H1 (cell line): ENCODE measurements at regions not wholly inside any gene's neighbourhood (a gene's known extent, or its start where the extent isn't known, plus 50 kb on each side); places are given as distances from the start of the nearest gene placed in this dataset.

ENCODE experiments used
- EZH2 ChIP-seq: fragments of 200-600 bp; sonication (generic); IDR thresholded peaks from 2 replicates; pipeline ENCODE4 v1.7.1; 2012; ENCODE audit warnings: low read depth, mild to moderate bottlenecking, moderate library complexity, low read length, inconsistent platforms; ENCODE audit not compliant: severe bottlenecking
- RFX5 ChIP-seq: IDR thresholded peaks from 2 replicates; pipeline ENCODE4 v1.6.1; 2011; ENCODE audit warnings: low read depth, low read length, improper control_type of control experiment, borderline replicate concordance
- SP1 ChIP-seq: IDR thresholded peaks from 2 replicates; pipeline ENCODE4 v1.6.1; 2011; ENCODE audit warnings: low read depth, low read length
- TAF1 ChIP-seq: IDR thresholded peaks from 2 replicates; pipeline ENCODE4 v1.6.1; 2011; ENCODE audit warnings: mild to moderate bottlenecking, low read depth, low read length
- TF ChIP-seq, protein P1 (sequence below), 3 experiments: IDR thresholded peaks; 1 replicate in 2 of 3; 2 replicates in 1 of 3; pipeline versions ENCODE4 v1.5.1 to v1.6.1; 2011; ENCODE audit warnings: low read length in 3 of 3, mild to moderate bottlenecking in 3 of 3, inconsistent platforms in 2 of 3, low read depth in 1 of 3, moderate library complexity in 1 of 3; ENCODE audit not compliant: insufficient read depth in 1 of 3; ENCODE audit errors: control extremely low read depth in 1 of 3

DNA sequence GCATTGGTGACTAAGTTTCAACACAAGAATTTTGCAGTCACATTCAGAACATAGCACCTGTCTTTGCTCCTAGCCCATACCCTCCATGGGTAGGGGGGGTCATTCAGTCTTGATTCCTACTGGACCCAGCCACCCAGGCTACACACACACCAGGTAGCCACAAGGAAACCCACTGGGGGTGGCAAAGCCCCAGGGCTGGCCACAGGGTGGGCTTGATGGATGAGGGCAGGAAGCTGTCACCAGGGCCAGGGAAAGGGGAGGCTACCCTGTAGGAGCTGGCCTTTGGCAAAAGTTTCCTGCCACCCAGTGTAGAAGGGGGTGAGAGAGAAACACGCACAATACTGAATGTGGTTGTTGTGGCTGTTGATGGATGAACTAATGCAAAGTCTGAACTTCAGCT lies 74.5 kb upstream of the NKX1-1 start:
- TF ChIP-seq RFX5 (no peak), TAF1 (no peak), EZH2 (no peak), SP1 (no peak)
- TF ChIP-seq, protein P1, sequence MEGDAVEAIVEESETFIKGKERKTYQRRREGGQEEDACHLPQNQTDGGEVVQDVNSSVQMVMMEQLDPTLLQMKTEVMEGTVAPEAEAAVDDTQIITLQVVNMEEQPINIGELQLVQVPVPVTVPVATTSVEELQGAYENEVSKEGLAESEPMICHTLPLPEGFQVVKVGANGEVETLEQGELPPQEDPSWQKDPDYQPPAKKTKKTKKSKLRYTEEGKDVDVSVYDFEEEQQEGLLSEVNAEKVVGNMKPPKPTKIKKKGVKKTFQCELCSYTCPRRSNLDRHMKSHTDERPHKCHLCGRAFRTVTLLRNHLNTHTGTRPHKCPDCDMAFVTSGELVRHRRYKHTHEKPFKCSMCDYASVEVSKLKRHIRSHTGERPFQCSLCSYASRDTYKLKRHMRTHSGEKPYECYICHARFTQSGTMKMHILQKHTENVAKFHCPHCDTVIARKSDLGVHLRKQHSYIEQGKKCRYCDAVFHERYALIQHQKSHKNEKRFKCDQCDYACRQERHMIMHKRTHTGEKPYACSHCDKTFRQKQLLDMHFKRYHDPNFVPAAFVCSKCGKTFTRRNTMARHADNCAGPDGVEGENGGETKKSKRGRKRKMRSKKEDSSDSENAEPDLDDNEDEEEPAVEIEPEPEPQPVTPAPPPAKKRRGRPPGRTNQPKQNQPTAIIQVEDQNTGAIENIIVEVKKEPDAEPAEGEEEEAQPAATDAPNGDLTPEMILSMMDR (IDR thresholded peaks at IDR 0.05; ENCODE audit: control extremely low read depth in 1 of 3, insufficient read depth in 1 of 3, low read depth in 1 of 3, low read length in 3 of 3): no peak
